Fibroblast of mammary gland (primary cell): ENCODE measurements at regions not wholly inside any gene's neighbourhood (a gene's known extent, or its start where the extent isn't known, plus 50 kb on each side); places are given as distances from the start of the nearest gene placed in this dataset.

Experiments
- DNase-seq: peaks from one replicate; pipeline ENCODE4 v3.0.0-alpha.2; 2010; ENCODE audit warnings: low read depth
- H3K4me3 ChIP-seq: 2 replicates; pipeline ENCODE4 v1.5.1; 2011; ENCODE audit warnings: low read depth, mild to moderate bottlenecking, low read length, moderate library complexity; ENCODE audit not compliant: control insufficient read depth
- CTCF ChIP-seq: conservative IDR thresholded peaks from 2 replicates; pipeline ENCODE4 v1.5.1; 2011; ENCODE audit warnings: low read depth, low read length, inconsistent platforms; ENCODE audit not compliant: control insufficient read depth, insufficient read depth

DNA sequence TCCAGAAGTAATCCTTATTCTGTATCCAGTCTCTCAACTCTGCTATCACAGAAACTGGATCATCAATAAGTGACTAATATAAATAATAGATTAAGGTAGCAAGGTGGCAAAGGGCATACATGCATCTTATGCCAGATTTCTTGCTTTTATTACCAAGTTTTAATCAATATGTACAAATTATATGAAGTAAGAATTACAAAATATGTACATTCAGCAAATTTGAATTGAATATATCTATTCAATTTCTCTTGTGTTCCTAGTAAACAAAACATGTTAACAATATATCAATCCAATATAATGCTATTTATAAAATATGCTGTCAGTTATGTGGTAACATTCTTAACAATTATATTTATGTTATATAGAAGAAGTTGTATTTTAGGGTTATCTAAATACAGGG is 488.7 kb upstream of the COX7C start:
- no peak overlapping the region for H3K4me3 ChIP-seq
- TF ChIP-seq CTCF, result no peak
- DNase-seq, result no peak

DNA sequence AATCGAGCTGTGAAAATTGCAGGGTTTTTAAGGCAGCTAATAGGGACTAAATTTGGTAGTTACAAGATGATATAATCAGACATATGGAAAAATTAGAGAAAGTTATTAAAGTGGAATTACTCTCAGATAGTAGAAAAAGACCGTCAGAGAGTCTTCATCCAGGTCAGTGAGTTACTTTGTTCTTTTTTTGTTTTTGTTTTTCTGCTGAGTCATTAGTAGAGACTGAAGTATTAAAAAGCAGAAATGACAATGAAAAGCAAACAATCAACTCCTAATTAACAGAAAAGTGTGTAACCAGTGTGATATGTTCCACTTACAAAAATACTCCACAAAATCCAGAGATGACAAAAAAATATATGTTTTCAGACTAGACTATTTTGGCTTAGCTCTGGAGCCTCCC is 480.4 kb upstream of the COX7C start:
- no peak for DNase-seq
- no peak for TF ChIP-seq CTCF
- no peak overlapping the region for H3K4me3 ChIP-seq

GRCh38 chr5:86143837-86144236 is 473.9 kb upstream of the COX7C start:
- H3K4me3 ChIP-seq, result no peak overlapping the region
- no peak for TF ChIP-seq CTCF
- no peak for DNase-seq

GRCh38 chr5:86152988-86153560 is 464.7 kb upstream of the COX7C start:
- no peak for TF ChIP-seq CTCF
- no peak overlapping the region for H3K4me3 ChIP-seq

GRCh38 chr5:86155796-86156195 is 461.9 kb upstream of the COX7C start:
- TF ChIP-seq CTCF, result no peak
- no peak overlapping the region for H3K4me3 ChIP-seq
- no peak for DNase-seq

More at GRCh38 chr5:86152988-86153560, 464.7 kb upstream of the COX7C start:
- no peak for DNase-seq

DNA sequence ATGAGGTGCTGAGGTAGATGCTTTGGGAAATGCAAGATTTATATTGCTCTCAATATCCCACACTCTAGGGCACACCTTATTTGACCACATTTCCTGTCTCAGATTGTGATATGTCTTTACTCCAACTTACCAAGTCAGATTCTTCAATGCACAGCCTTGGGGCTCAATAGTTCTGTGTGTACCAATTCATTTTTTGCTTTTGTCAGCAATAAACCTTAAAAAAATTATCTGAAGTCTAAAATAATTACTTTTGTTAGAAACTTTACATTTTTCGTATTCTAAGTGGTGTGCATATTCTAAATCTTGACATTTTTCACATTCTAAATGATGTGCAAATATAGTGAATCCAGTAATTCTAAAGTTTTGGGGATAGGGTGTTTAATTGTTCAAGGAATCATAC is 447.5 kb upstream of the COX7C start:
- H3K4me3 ChIP-seq, result no peak overlapping the region
- no peak for DNase-seq
- no peak for TF ChIP-seq CTCF

GRCh38 chr5:86175224-86175623 is 442.5 kb upstream of the COX7C start:
- no peak for TF ChIP-seq CTCF
- H3K4me3 ChIP-seq, result no peak overlapping the region
- no peak for DNase-seq
